ENCODE measurements at regions not wholly inside any gene's neighbourhood (a gene's known extent, or its start where the extent isn't known, plus 50 kb on each side); places are given as distances from the start of the nearest gene placed in this dataset.

GRCh38 chr12:127703026-127703425 is 563.9 kb upstream of the TMEM132C start:
- Mint-ChIP-seq H3K4me3 (peak overlapping the region; percentile 49; the same call in 1 of the 2 replicates), H3K4me1 (ENCODE audit: low read depth) (no peaks in the 10 kb centered on the region), H3K36me3 (ENCODE audit: low read depth) (no peaks in the 10 kb centered on the region), H3K9me3 (no peaks in the 10 kb centered on the region), H3K27me3 (ENCODE audit: insufficient read depth) (peaks cover 6% of the 10 kb centered on the region), H3K27ac (no peak overlapping the region)
- no peak for TF ChIP-seq CTCF (IDR thresholded peaks at IDR 0.05)
- DNase-seq = no peak

- no peak overlapping the region for H3K4me3 Mint-ChIP-seq
- peak; percentile 69 for TF ChIP-seq CTCF (IDR thresholded peaks at IDR 0.05)
- no peak for DNase-seq
- H3K36me3 Mint-ChIP-seq (ENCODE audit: low read depth) = no peaks in the 10 kb centered on the region
- H3K9me3 Mint-ChIP-seq = no peaks in the 10 kb centered on the region
- no peaks in the 10 kb centered on the region for H3K4me1 Mint-ChIP-seq (ENCODE audit: low read depth)
- H3K27me3 Mint-ChIP-seq (ENCODE audit: insufficient read depth) = peaks cover 2% of the 10 kb centered on the region; the same call in 1 of the 2 replicates
- H3K27ac Mint-ChIP-seq = no peak overlapping the region
Measured at GRCh38 chr12:127711108-127711507, 555.9 kb upstream of the TMEM132C start.

GRCh38 chr12:127712561-127712960 is 554.4 kb upstream of the TMEM132C start:
- no peaks in the 10 kb centered on the region for H3K36me3 Mint-ChIP-seq (ENCODE audit: low read depth)
- H3K4me1 Mint-ChIP-seq (ENCODE audit: low read depth) = no peaks in the 10 kb centered on the region
- H3K27me3 Mint-ChIP-seq (ENCODE audit: insufficient read depth) = peaks cover 2% of the 10 kb centered on the region
- no peak overlapping the region for H3K4me3 Mint-ChIP-seq
- TF ChIP-seq CTCF (IDR thresholded peaks at IDR 0.05) = no peak
- no peak overlapping the region for H3K27ac Mint-ChIP-seq
- H3K9me3 Mint-ChIP-seq = no peaks in the 10 kb centered on the region
- no peak for DNase-seq

- Mint-ChIP-seq H3K4me1 (ENCODE audit: low read depth) (no peaks in the 10 kb centered on the region), H3K4me3 (no peak overlapping the region), H3K27ac (no peak overlapping the region), H3K9me3 (no peaks in the 10 kb centered on the region), H3K27me3 (ENCODE audit: insufficient read depth) (peaks cover 2% of the 10 kb centered on the region), H3K36me3 (ENCODE audit: low read depth) (no peaks in the 10 kb centered on the region)
- TF ChIP-seq CTCF (IDR thresholded peaks at IDR 0.05) = no peak
- DNase-seq = no peak
Measured at GRCh38 chr12:127716166-127716565, 550.8 kb upstream of the TMEM132C start.

- H3K4me3 Mint-ChIP-seq = no peak overlapping the region
- peaks cover 2% of the 10 kb centered on the region for H3K27me3 Mint-ChIP-seq (ENCODE audit: insufficient read depth)
- no peak for DNase-seq
- no peak overlapping the region for H3K27ac Mint-ChIP-seq
- no peaks in the 10 kb centered on the region for H3K4me1 Mint-ChIP-seq (ENCODE audit: low read depth)
- no peaks in the 10 kb centered on the region for H3K36me3 Mint-ChIP-seq (ENCODE audit: low read depth)
- no peaks in the 10 kb centered on the region for H3K9me3 Mint-ChIP-seq
- no peak for TF ChIP-seq CTCF (IDR thresholded peaks at IDR 0.05)
Measured at GRCh38 chr12:127717278-127717677, 549.7 kb upstream of the TMEM132C start.

- H3K27ac Mint-ChIP-seq = no peak overlapping the region
- no peaks in the 10 kb centered on the region; the same call in 1 of the 2 replicates for H3K27me3 Mint-ChIP-seq (ENCODE audit: insufficient read depth)
- H3K4me1 Mint-ChIP-seq (ENCODE audit: low read depth) = no peaks in the 10 kb centered on the region
- no peaks in the 10 kb centered on the region for H3K9me3 Mint-ChIP-seq
- H3K4me3 Mint-ChIP-seq = no peak overlapping the region
- H3K36me3 Mint-ChIP-seq (ENCODE audit: low read depth) = no peaks in the 10 kb centered on the region
- TF ChIP-seq CTCF (IDR thresholded peaks at IDR 0.05) = no peak
- DNase-seq = no peak
Measured at GRCh38 chr12:127720334-127720733, 546.6 kb upstream of the TMEM132C start.
